H7 (cell line): ENCODE measurements at regions not wholly inside any gene's neighbourhood (a gene's known extent, or its start where the extent isn't known, plus 50 kb on each side); places are given as distances from the start of the nearest gene placed in this dataset.
"Not testable (repeated sequence)": the region's sequence is repeated elsewhere in the genome, so short reads cannot be mapped to it uniquely, and the experiment has no call there.

Experiments
- DNase-seq: peaks from one replicate; pipeline ENCODE4 v3.0.0; 2012
- H3K27me3 ChIP-seq: 2 replicates; pipeline ENCODE4 v1.6.0; 2011; ENCODE audit warnings: mild to moderate bottlenecking, low read length; ENCODE audit not compliant: control insufficient read depth, insufficient read depth
- H3K36me3 ChIP-seq: replicated peaks from 2 replicates; pipeline ENCODE4 v1.5.1; 2011; ENCODE audit warnings: low read length; ENCODE audit not compliant: control insufficient read depth, insufficient read depth
- H3K4me3 ChIP-seq: 2 replicates; pipeline ENCODE4 v1.5.1; 2011; ENCODE audit warnings: low read depth, mild to moderate bottlenecking, control low read depth, low read length, moderate library complexity; ENCODE audit not compliant: insufficient read depth

- H3K27me3 ChIP-seq: no peaks in the 10 kb centered on the region
- no peak for DNase-seq
Measured at GRCh38 chr3:177488740-177489139, 291.5 kb upstream of the TBL1XR1 start.

DNA sequence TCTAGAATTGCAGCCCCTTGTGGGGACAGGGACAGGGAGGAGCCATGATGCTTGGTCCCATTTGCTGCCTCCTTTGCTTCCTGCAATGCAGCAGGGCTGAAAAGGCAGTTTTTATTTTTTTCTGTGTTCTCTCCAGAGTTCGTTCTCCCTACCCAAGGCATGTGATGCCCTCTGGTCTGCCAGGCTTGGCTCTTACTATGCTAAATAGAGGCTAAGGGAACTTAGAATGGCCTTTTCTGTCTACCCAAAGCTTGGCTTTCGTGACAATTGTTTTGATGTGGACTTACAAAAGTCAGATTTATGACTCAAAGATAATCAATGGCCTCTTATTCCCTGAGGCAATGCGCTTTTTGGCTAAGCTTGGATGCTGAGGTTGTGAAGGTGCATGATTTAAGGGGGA is 293.3 kb upstream of the TBL1XR1 start:
- H3K27me3 ChIP-seq: no peaks in the 10 kb centered on the region
- no peak for DNase-seq
- no peaks in the 10 kb centered on the region for H3K36me3 ChIP-seq
- H3K4me3 ChIP-seq: no peak overlapping the region

More at GRCh38 chr3:177488740-177489139, 291.5 kb upstream of the TBL1XR1 start:
- Histone ChIP-seq H3K4me3 (no peak overlapping the region), H3K36me3 (no peaks in the 10 kb centered on the region)

DNA sequence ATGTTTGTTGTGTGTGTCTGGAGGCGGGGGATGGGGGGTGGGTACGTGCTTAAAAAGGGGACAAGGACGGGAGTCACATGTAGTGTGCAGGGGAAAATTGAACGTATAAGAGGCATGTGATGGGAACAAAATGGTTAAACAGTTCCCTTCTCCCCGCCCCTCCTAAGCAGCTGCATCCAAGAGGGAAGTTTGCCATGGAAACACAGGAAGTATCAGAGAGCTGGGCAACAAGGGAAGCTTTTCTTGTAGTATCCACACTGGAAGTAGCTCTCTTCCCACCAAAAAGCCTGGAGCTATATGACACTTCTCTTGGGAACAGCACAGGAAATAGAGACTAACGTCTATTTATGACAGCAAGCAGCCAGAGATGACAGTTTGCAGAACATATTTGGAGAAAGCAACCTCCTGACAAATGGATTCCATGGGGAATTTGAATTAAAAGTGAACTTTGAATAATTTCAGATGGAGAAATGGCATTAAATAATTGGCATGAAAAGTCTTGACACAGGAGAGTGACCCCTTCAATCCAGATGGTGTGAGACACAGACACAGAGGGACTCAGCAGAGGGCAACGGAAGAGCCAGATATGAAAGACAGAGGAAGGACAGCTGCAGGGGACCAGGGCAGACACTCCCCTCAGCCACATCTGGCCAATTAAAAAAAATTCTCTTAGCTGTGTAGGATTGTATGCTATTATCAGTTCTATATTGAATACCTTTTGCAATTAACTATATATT is 294.2 kb upstream of the TBL1XR1 start:
- DNase-seq: no peak

DNA sequence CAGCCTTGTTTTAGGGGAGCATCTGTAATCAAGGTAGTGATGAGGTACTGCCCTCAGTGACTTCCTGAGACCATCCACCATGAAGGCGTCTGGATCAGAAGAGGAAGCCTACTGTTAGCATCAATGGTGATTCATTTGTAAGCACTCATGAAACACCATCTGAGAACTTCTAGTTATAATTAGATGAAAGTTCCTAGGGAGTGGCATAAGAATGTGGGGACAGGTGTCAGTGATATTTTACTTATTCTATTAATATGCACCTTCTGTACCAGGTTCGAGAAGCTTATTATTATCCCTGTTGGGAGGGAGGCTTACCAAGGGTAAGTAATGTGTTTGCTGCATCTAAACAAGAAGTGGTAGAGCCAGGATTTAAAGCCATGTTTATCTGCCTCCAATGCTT is 295.8 kb upstream of the TBL1XR1 start:
- no peaks in the 10 kb centered on the region for H3K36me3 ChIP-seq
- no peak for DNase-seq
- no peaks in the 10 kb centered on the region for H3K27me3 ChIP-seq
- no peak overlapping the region for H3K4me3 ChIP-seq

More for the DNA sequence above, 294.2 kb upstream of the TBL1XR1 start:
- H3K27me3 ChIP-seq: no peaks in the 10 kb centered on the region
- no peaks in the 10 kb centered on the region for H3K36me3 ChIP-seq
- H3K4me3 ChIP-seq: no peak overlapping the region

- H3K27me3 ChIP-seq: no peaks in the 10 kb centered on the region
- DNase-seq: no peak
- no peaks in the 10 kb centered on the region for H3K36me3 ChIP-seq
- no peak overlapping the region for H3K4me3 ChIP-seq
Measured at GRCh38 chr3:177494216-177494615, 296.9 kb upstream of the TBL1XR1 start.

DNA sequence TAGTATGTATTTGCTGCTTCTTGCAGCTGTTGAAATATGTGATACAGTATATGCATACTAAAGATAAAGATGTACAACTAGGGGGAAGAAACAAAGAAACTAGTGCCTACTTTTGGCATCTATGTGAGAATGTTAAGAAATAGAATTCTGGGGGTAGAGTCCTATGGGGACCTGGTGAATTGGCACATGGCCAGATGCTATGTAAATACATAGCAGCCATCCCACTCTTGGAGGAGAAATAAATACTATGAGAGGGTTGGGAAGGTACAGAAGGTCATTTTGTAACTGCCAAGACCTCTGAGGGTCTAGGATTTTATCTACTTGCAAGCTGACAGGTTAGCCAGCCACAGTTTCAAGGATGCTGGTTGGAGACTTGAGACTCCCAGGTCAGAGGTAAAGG is 298.3 kb upstream of the TBL1XR1 start:
- Histone ChIP-seq H3K27me3 (no peaks in the 10 kb centered on the region), H3K36me3 (no peaks in the 10 kb centered on the region), H3K4me3 (no peak overlapping the region)
- DNase-seq: no peak

DNA sequence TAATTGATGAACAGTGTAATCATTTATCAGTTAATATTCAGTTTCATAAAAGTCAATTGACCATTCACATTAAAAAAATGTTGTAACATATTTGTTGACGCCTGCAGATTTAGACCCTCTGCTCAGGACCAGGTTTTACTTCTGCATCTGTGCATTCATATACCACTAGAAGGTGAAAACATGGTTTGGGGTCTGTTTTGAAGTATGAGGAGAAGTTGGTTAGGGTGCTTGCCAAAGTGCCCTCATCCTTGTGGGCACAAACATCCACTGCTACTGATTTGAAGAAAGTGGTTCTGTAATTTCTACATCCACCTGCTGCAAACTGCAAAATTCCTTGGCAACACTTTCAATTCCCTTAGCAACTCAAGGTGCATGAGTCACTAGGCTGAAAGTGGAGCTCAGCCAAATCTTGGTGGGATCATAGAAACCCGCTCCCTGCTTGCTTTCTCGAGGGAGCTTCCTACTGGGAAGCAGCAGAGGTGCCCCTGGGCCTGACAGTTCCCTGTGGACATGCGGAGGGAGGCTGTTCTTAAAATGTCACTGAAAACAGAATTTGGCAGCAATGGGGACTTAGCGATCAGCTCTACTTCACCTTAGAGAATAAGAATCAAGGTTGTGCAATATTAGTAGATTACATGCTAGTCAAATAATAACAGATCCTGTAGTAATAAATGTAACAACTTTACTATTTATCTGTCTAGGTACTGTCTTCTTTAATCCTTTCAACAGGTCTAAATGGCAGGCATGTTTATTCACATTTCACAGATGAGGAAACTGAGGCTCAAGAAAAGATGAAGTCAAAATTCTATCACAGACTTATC is 301.0 kb upstream of the TBL1XR1 start:
- Histone ChIP-seq H3K4me3 (no peak overlapping the region), H3K36me3 (no peaks in the 10 kb centered on the region)
- DNase-seq: no peak

GRCh38 chr3:177499039-177499438 is 301.8 kb upstream of the TBL1XR1 start:
- not testable (repeated sequence) for H3K4me3 ChIP-seq, H3K27me3 ChIP-seq, DNase-seq, H3K36me3 ChIP-seq

More for the DNA sequence above, 301.0 kb upstream of the TBL1XR1 start:
- H3K27me3 ChIP-seq: no peaks in the 10 kb centered on the region

DNA sequence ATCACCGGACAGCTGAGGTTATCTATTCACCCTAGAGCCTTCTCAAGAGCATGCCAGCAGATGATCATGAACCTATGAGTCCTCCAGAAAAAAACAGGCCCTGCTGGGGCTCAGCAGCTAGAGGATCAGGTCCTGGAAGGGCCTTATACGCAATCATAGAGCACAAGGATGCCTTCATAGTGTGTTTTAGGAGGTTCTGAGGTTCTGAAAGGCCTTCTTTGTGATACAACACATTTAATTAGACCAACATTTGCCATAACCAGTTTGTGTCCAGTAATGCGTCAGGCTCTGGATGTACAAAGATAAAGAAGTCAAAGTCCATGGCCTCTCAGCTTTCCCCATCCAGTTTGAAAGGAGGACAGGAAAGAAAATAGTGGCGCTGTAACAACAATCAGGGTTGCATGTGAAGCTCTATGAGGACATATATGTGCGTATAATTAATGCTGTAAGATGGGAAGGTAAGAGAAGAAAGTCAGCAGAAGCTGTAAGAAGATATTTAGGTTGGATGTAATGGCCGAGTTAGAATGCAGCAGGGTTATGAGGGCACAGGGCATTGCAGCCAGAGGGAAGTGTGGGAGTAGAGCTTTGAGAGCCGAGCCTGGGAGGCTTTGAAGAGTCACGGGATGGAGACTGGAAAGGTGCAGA is 302.6 kb upstream of the TBL1XR1 start:
- Histone ChIP-seq H3K4me3 (no peak overlapping the region), H3K36me3 (no peaks in the 10 kb centered on the region), H3K27me3 (no peaks in the 10 kb centered on the region)
- no peak for DNase-seq

DNA sequence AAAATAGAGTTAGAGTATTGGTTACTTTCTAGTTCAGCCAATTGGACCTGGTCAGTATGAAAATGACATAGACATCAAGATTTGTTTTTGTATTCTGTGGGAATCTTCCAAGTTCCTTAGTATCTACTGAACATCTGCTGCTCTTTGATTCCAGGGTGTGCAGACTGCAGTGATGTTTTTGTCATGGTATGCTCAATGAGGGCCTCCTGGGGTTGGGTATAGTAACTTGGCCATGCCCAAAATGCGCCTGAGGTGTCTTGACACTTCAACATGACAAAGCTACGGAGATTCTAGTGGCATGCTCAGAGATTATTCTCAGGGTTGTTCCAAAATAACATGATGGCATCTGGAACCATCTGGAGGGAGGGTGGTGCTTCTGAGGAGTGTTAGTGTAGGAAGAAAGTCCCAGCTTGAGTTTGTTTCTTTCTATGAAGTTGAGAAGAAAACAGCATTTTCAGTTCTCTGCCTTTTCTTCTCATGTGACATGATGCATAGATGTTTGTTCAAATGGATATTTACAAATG is 313.5 kb upstream of the TBL1XR1 start:
- Histone ChIP-seq H3K4me3 (no peak overlapping the region), H3K36me3 (no peaks in the 10 kb centered on the region), H3K27me3 (no peaks in the 10 kb centered on the region; the same call in 1 of the 2 replicates)
- no peak for DNase-seq

GRCh38 chr3:177512945-177513814 is 315.9 kb upstream of the TBL1XR1 start:
- no peak for DNase-seq
- H3K36me3 ChIP-seq: no peaks in the 10 kb centered on the region
- no peaks in the 10 kb centered on the region; the same call in 1 of the 2 replicates for H3K27me3 ChIP-seq
- no peak overlapping the region for H3K4me3 ChIP-seq

DNA sequence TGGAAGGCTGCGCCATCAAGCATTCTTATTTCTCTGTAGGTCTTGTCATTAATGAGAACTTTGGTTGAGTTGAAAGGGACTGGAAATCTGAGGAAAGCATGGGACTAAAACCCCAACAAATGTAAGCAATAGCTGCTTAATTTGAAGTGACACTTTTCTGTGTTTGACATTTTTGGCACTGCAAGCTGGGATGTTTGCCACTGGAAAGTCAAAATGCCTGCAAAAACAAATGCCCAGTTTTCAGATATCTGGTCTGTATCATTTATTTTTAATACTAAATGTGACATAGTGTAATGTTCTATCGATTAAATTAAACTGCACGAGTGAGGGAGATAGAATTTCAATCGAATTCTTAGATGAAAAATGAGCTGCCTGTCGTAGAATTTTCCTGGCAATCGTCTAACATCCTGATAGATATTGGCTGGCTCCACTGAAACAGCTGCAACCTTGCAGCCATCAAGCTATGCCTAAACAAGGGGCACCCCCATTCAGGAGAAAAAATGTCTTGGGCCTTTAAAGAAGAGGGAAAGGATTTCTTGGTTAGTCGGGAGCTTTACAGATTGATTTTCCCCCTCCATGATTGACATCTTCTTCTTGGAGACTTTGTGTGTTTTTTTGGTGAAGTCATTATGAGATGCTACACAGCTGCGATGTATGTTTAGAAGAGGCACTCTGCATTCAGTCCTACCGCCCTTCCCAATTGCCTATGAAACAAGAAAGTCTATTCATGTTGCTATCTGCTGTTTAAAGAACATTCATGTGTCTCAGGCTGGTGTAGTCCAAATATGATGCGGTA is 316.7 kb upstream of the TBL1XR1 start:
- DNase-seq: no peak
- no peak overlapping the region for H3K4me3 ChIP-seq
- no peaks in the 10 kb centered on the region; the same call in 1 of the 2 replicates for H3K27me3 ChIP-seq
- no peaks in the 10 kb centered on the region for H3K36me3 ChIP-seq
